ENCODE measurements at regions not wholly inside any gene's neighbourhood (a gene's known extent, or its start where the extent isn't known, plus 50 kb on each side); places are given as distances from the start of the nearest gene placed in this dataset.

DNA sequence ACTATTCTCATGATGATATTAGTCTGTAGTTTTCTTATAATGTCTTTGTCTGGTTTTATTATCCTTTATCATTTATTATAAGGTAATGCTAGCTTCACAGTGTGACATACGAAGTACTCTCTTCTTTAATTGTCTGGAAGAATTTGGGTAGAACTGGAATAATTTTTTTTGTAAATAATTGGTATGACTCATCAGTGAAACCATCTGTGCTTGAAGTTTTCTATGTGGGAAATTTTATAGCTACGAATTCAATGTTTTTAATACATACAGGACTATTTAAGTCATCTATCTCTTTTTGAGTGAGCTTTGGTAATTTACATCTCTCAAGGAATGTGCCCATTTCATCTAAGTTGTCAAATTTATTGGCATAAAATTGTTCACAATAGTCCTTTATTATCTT lies 86.3 kb downstream of the SOD2 start:
- POLR2A ChIA-PET, result no interaction called here
- Histone ChIP-seq H3K9me3 (ENCODE audit: control extremely low read depth in 1 of 3, control insufficient read depth in 2 of 3, insufficient read depth in 1 of 3, low read length in 2 of 3) (no peaks in the 10 kb centered on the region), H3K4me3 (ENCODE audit: control extremely low read depth in 1 of 5, extremely low read depth in 1 of 5, insufficient read depth in 1 of 5, low read depth in 2 of 5, low read length in 4 of 5) (no peak overlapping the region), H4K20me1 (ENCODE audit: control insufficient read depth, insufficient read depth, low read length, poor library complexity, severe bottlenecking) (no peaks in the 10 kb centered on the region), H2AFZ (ENCODE audit: insufficient read depth, low read depth, low read length, poor library complexity, severe bottlenecking) (no peak overlapping the region), H3K9ac (ENCODE audit: low read length) (no peak overlapping the region), H3K36me3 (replicated peaks in 1 of 2; ENCODE audit: control extremely low read depth in 1 of 2, control insufficient read depth in 1 of 2, extremely low read depth in 1 of 2, insufficient read depth in 2 of 2, low read length in 1 of 2) (no peaks in the 10 kb centered on the region), H3K79me2 (ENCODE audit: control insufficient read depth, insufficient read depth, low read length) (no peaks in the 10 kb centered on the region), H3K4me2 (replicated peaks; ENCODE audit: low read depth, low read length, poor library complexity, severe bottlenecking) (no peak overlapping the region), H3K4me1 (ENCODE audit: control insufficient read depth in 2 of 2, insufficient read depth in 2 of 2, low read length in 2 of 2) (peaks cover 0 to 4% of the 10 kb centered on the region in 2 donors), H3K27me3 (replicated peaks in 1 of 4; ENCODE audit: control extremely low read depth in 1 of 4, control insufficient read depth in 3 of 4, insufficient read depth in 4 of 4, low read length in 3 of 4) (peaks cover 0 to 8% (median 0%) of the 10 kb centered on the region in 4 experiments), H3K27ac (ENCODE audit: low read length in 2 of 2) (no peak overlapping the region)
- no peak for ATAC-seq (ENCODE audit: low read depth)
- Mint-ChIP-seq H3K9me3 (ENCODE audit: insufficient read depth) (peaks cover 3% of the 10 kb centered on the region), H3K27ac (no peak overlapping the region), H3K4me1 (no peaks in the 10 kb centered on the region), H3K4me3 (no peak overlapping the region), H3K27me3 (peaks cover 7% of the 10 kb centered on the region)
- CTCF ChIA-PET, result no interaction called here
- intact Hi-C loops (cut with micrococcal nuclease), result no loop called here
- TF ChIP-seq EZH2 (IDR thresholded peaks at IDR 0.05; ENCODE audit: borderline replicate concordance, insufficient read depth, low read depth, low read length, poor library complexity, severe bottlenecking), result no peak
- TF ChIP-seq, protein P1, sequence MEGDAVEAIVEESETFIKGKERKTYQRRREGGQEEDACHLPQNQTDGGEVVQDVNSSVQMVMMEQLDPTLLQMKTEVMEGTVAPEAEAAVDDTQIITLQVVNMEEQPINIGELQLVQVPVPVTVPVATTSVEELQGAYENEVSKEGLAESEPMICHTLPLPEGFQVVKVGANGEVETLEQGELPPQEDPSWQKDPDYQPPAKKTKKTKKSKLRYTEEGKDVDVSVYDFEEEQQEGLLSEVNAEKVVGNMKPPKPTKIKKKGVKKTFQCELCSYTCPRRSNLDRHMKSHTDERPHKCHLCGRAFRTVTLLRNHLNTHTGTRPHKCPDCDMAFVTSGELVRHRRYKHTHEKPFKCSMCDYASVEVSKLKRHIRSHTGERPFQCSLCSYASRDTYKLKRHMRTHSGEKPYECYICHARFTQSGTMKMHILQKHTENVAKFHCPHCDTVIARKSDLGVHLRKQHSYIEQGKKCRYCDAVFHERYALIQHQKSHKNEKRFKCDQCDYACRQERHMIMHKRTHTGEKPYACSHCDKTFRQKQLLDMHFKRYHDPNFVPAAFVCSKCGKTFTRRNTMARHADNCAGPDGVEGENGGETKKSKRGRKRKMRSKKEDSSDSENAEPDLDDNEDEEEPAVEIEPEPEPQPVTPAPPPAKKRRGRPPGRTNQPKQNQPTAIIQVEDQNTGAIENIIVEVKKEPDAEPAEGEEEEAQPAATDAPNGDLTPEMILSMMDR (IDR thresholded peaks at IDR 0.05), result no peak
- WGBS (ENCODE audit: insufficient coverage), result no CpG with 5 or more reads among the region's 2 CpGs
- no peak for DNase-seq

- ATAC-seq (ENCODE audit: low read depth), result no peak
- WGBS (ENCODE audit: insufficient coverage), result 77% methylated on average over 6 of the region's 6 CpGs
- CTCF ChIA-PET, result no interaction called here
These were observed 88.5 kb downstream of the SOD2 start for GRCh38 chr6:159604443-159604956.

More at GRCh38 chr6:159604443-159604956, 88.5 kb downstream of the SOD2 start:
- Histone ChIP-seq H3K9me3 (ENCODE audit: control extremely low read depth in 1 of 3, control insufficient read depth in 2 of 3, insufficient read depth in 1 of 3, low read length in 2 of 3) (no peaks in the 10 kb centered on the region), H3K4me2 (replicated peaks; ENCODE audit: low read depth, low read length, poor library complexity, severe bottlenecking) (no peak overlapping the region), H3K79me2 (ENCODE audit: control insufficient read depth, insufficient read depth, low read length) (no peaks in the 10 kb centered on the region), H3K27me3 (replicated peaks in 1 of 4; ENCODE audit: control extremely low read depth in 1 of 4, control insufficient read depth in 3 of 4, insufficient read depth in 4 of 4, low read length in 3 of 4) (peaks cover 0 to 16% (median 0%) of the 10 kb centered on the region in 4 experiments), H3K4me1 (ENCODE audit: control insufficient read depth in 2 of 2, insufficient read depth in 2 of 2, low read length in 2 of 2) (peaks cover 0 to 4% of the 10 kb centered on the region in 2 donors), H3K27ac (ENCODE audit: low read length in 2 of 2) (no peak overlapping the region), H3K4me3 (ENCODE audit: control extremely low read depth in 1 of 5, extremely low read depth in 1 of 5, insufficient read depth in 1 of 5, low read depth in 2 of 5, low read length in 4 of 5) (no peak overlapping the region), H2AFZ (ENCODE audit: insufficient read depth, low read depth, low read length, poor library complexity, severe bottlenecking) (no peak overlapping the region), H4K20me1 (ENCODE audit: control insufficient read depth, insufficient read depth, low read length, poor library complexity, severe bottlenecking) (no peaks in the 10 kb centered on the region), H3K36me3 (replicated peaks in 1 of 2; ENCODE audit: control extremely low read depth in 1 of 2, control insufficient read depth in 1 of 2, extremely low read depth in 1 of 2, insufficient read depth in 2 of 2, low read length in 1 of 2) (no peaks in the 10 kb centered on the region), H3K9ac (ENCODE audit: low read length) (no peak overlapping the region)
- H3K4me1 Mint-ChIP-seq, result no peaks in the 10 kb centered on the region
- no peak overlapping the region for H3K4me3 Mint-ChIP-seq
- no peak for DNase-seq
- H3K27me3 Mint-ChIP-seq, result peaks cover 11% of the 10 kb centered on the region
- no peak overlapping the region for H3K27ac Mint-ChIP-seq
- no peak for TF ChIP-seq EZH2 (IDR thresholded peaks at IDR 0.05; ENCODE audit: borderline replicate concordance, insufficient read depth, low read depth, low read length, poor library complexity, severe bottlenecking)
- TF ChIP-seq, protein P1 (IDR thresholded peaks at IDR 0.05), result no peak
- intact Hi-C loops (cut with micrococcal nuclease), result no loop called here
- H3K9me3 Mint-ChIP-seq (ENCODE audit: insufficient read depth), result peaks cover 3% of the 10 kb centered on the region
- POLR2A ChIA-PET, result no interaction called here

All from B cell (primary cell).